SH-SY5Y (cell line): ENCODE measurements at regions not wholly inside any gene's neighbourhood (a gene's known extent, or its start where the extent isn't known, plus 50 kb on each side); places are given as distances from the start of the nearest gene placed in this dataset.

Experiments used
- GATA2 ChIP-seq: IDR thresholded peaks from 2 replicates; pipeline ENCODE4 v1.6.1; 2011; ENCODE audit warnings: mild to moderate bottlenecking, low read depth, low read length
- GATA3 ChIP-seq: IDR thresholded peaks from 2 replicates; pipeline ENCODE4 v1.6.1; 2011; ENCODE audit warnings: low read depth, mild to moderate bottlenecking, low read length, moderate library complexity

- TF ChIP-seq GATA2, result peak; percentile 21
- no peak for TF ChIP-seq GATA3
These were observed 402.0 kb downstream of the MAFB start for GRCh38 chr20:40286975-40287531.
